Prostate gland (tissue), 2 donors: ENCODE measurements at regions not wholly inside any gene's neighbourhood (a gene's known extent, or its start where the extent isn't known, plus 50 kb on each side); places are given as distances from the start of the nearest gene placed in this dataset.

Source experiments
- POLR2A ChIP-seq: fragments of 450-650 bp; IDR thresholded peaks from one replicate; pipeline ENCODE4 v1.6.1; 2016; ENCODE audit warnings: antibody characterized with exemption, mild to moderate bottlenecking
- TF ChIP-seq, protein P1 (sequence below), 4 experiments: fragments of 200-600 bp in 2 of 4; fragments of 450-650 bp in 2 of 4; sonication (generic) in 2 of 4; IDR thresholded peaks; 1 replicate in 3 of 4; 2 replicates in 1 of 4; pipeline ENCODE4 v1.5.1; 2016 to 2019; ENCODE audit warnings: antibody characterized with exemption in 4 of 4, mild to moderate bottlenecking in 2 of 4, moderate library complexity in 2 of 4

DNA sequence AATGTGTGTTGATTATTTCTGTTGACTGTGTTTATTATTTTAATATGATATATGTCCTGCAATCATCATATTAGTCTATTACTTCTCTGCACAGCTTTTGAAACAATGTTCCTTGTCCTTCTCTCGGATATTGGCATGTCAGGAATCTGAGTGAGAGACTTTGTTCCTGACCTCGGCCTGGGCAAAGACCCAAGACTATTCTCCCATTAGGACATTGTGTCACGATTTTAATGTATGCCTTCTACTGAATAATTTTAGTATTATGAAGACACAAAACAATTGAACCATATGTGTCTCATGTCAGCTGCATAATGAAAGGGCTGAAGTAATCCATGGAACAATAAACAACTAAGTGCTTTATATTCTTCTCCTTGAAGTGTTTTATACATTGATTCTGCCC is 580.8 kb upstream of the TENM3 start:
- TF ChIP-seq POLR2A = no peak
- TF ChIP-seq, protein P1, sequence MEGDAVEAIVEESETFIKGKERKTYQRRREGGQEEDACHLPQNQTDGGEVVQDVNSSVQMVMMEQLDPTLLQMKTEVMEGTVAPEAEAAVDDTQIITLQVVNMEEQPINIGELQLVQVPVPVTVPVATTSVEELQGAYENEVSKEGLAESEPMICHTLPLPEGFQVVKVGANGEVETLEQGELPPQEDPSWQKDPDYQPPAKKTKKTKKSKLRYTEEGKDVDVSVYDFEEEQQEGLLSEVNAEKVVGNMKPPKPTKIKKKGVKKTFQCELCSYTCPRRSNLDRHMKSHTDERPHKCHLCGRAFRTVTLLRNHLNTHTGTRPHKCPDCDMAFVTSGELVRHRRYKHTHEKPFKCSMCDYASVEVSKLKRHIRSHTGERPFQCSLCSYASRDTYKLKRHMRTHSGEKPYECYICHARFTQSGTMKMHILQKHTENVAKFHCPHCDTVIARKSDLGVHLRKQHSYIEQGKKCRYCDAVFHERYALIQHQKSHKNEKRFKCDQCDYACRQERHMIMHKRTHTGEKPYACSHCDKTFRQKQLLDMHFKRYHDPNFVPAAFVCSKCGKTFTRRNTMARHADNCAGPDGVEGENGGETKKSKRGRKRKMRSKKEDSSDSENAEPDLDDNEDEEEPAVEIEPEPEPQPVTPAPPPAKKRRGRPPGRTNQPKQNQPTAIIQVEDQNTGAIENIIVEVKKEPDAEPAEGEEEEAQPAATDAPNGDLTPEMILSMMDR (IDR thresholded peaks at IDR 0.05) = no peak
